Trophoblast cell (in vitro differentiated cells and primary cell): ENCODE measurements at regions not wholly inside any gene's neighbourhood (a gene's known extent, or its start where the extent isn't known, plus 50 kb on each side); places are given as distances from the start of the nearest gene placed in this dataset.

Source experiments
- DNase-seq, 2 donors: peaks; one replicate each; pipeline ENCODE4 v3.0.0-alpha.2; 2016
- H2AFZ ChIP-seq: 2 replicates; pipeline ENCODE4 v1.6.1; 2013; ENCODE audit warnings: low read length, moderate library complexity, mild to moderate bottlenecking; ENCODE audit not compliant: insufficient read depth, poor library complexity
- H2AK5ac ChIP-seq: 2 replicates; pipeline ENCODE4 v1.6.1; 2013; ENCODE audit warnings: mild to moderate bottlenecking, low read length
- H2BK120ac ChIP-seq: 2 replicates; pipeline ENCODE4 v1.6.1; 2013; ENCODE audit warnings: low read length, mild to moderate bottlenecking, moderate library complexity; ENCODE audit not compliant: insufficient read depth, poor library complexity
- H2BK12ac ChIP-seq: 2 replicates; pipeline ENCODE4 v1.6.1; 2013; ENCODE audit warnings: mild to moderate bottlenecking, low read length, moderate library complexity
- H2BK5ac ChIP-seq: 2 replicates; pipeline ENCODE4 v1.6.1; 2013; ENCODE audit warnings: low read length, low read depth, moderate library complexity, mild to moderate bottlenecking; ENCODE audit not compliant: poor library complexity
- H3K14ac ChIP-seq: 2 replicates; pipeline ENCODE4 v1.6.1; 2013; ENCODE audit warnings: mild to moderate bottlenecking, low read length
- H3K18ac ChIP-seq: 2 replicates; pipeline ENCODE4 v1.6.1; 2013; ENCODE audit warnings: mild to moderate bottlenecking, low read length
- H3K23ac ChIP-seq: 2 replicates; pipeline ENCODE4 v1.6.1; 2013; ENCODE audit warnings: low read length
- H3K27ac ChIP-seq: 2 replicates; pipeline ENCODE4 v1.5.1; 2013; ENCODE audit warnings: low read depth, mild to moderate bottlenecking, inconsistent platforms, low read length, moderate library complexity
- H3K27me3 ChIP-seq: 2 replicates; pipeline ENCODE4 v1.6.1; 2013; ENCODE audit warnings: inconsistent platforms, mild to moderate bottlenecking, low read length, moderate library complexity; ENCODE audit not compliant: insufficient read depth
- H3K36me3 ChIP-seq, 2 experiments: 1 replicate in 1 of 2; 2 replicates in 1 of 2; pipeline ENCODE4 v1.6.1; 2013; ENCODE audit warnings: low read length in 2 of 2, mild to moderate bottlenecking in 2 of 2, moderate library complexity in 1 of 2; ENCODE audit not compliant: insufficient read depth in 2 of 2, control insufficient read depth in 1 of 2
- H3K4ac ChIP-seq: 2 replicates; pipeline ENCODE4 v1.6.1; 2013; ENCODE audit warnings: low read depth, mild to moderate bottlenecking, low read length, moderate library complexity
- H3K4me1 ChIP-seq, 2 experiments: 1 replicate in 1 of 2; 2 replicates in 1 of 2; pipeline ENCODE4 v1.6.1; 2013; ENCODE audit warnings: low read length in 2 of 2, mild to moderate bottlenecking in 2 of 2, moderate library complexity in 1 of 2; ENCODE audit not compliant: insufficient read depth in 2 of 2, control insufficient read depth in 1 of 2
- H3K4me2 ChIP-seq: 2 replicates; pipeline ENCODE4 v1.6.1; 2013; ENCODE audit warnings: inconsistent platforms, mild to moderate bottlenecking, low read length, moderate library complexity
- H3K4me3 ChIP-seq: 2 replicates; pipeline ENCODE4 v1.5.1; 2013; ENCODE audit warnings: mild to moderate bottlenecking, low read depth, low read length, inconsistent platforms
- H3K79me1 ChIP-seq: one replicate; pipeline ENCODE4 v1.6.1; 2013; ENCODE audit warnings: low read length
- H3K79me2 ChIP-seq: 2 replicates; pipeline ENCODE4 v1.6.1; 2013; ENCODE audit warnings: low read length, mild to moderate bottlenecking; ENCODE audit not compliant: control insufficient read depth, insufficient read depth, poor library complexity
- H3K9ac ChIP-seq: 2 replicates; pipeline ENCODE4 v1.6.1; 2013; ENCODE audit warnings: mild to moderate bottlenecking, low read length
- H3K9me3 ChIP-seq: 2 replicates; pipeline ENCODE4 v1.6.1; 2013; ENCODE audit warnings: low read depth, mild to moderate bottlenecking, control low read depth, inconsistent platforms, low read length; ENCODE audit not compliant: insufficient read depth
- H4K12ac ChIP-seq: 2 replicates; pipeline ENCODE4 v1.6.1; 2013; ENCODE audit warnings: low read depth, mild to moderate bottlenecking, low read length, moderate library complexity
- H4K8ac ChIP-seq: 2 replicates; pipeline ENCODE4 v1.6.1; 2013; ENCODE audit warnings: low read depth, mild to moderate bottlenecking, low read length, moderate library complexity
- H4K91ac ChIP-seq: one replicate; pipeline ENCODE4 v1.6.1; 2013; ENCODE audit warnings: low read depth, mild to moderate bottlenecking, low read length, moderate library complexity
- WGBS: extraction: QIAGEN DNeasy Blood & Tissue Kit; methylation state at CpG from one replicate; pipeline ENCODE4 v1.1.7; 2013; ENCODE audit warnings: missing lambda C conversion rate; ENCODE audit not compliant: insufficient read length, insufficient coverage; ENCODE audit errors: extremely low coverage; 5-methylcytosine and 5-hydroxymethylcytosine counted together

GRCh38 chr14:89037065-89037464 is 212.6 kb downstream of the TTC8 start:
- no peak for DNase-seq
- no CpG with 5 or more reads among the region's 3 CpGs for WGBS
- Histone ChIP-seq H3K4ac (no peak overlapping the region), H3K14ac (no peak overlapping the region), H2AFZ (no peak overlapping the region), H3K79me2 (no peaks in the 10 kb centered on the region), H3K27ac (no peak overlapping the region), H3K4me1 (peaks cover 6 to 9% of the 10 kb centered on the region in 2 experiments), H3K4me3 (no peak overlapping the region), H4K8ac (no peak overlapping the region), H2BK120ac (no peak overlapping the region), H3K4me2 (no peak overlapping the region), H2BK5ac (no peak overlapping the region), H4K12ac (no peak overlapping the region), H3K9me3 (no peaks in the 10 kb centered on the region), H4K91ac (no peak overlapping the region), H3K27me3 (no peaks in the 10 kb centered on the region), H2AK5ac (no peak overlapping the region), H2BK12ac (no peak overlapping the region), H3K36me3 (no peaks in the 10 kb centered on the region), H3K79me1 (peaks cover 8% of the 10 kb centered on the region), H3K23ac (no peak overlapping the region), H3K18ac (no peak overlapping the region), H3K9ac (no peak overlapping the region)

- Histone ChIP-seq H2BK120ac (no peak overlapping the region), H3K79me2 (no peaks in the 10 kb centered on the region), H3K4ac (no peak overlapping the region), H3K4me2 (no peak overlapping the region), H3K27ac (peak overlapping the region; percentile 84), H3K4me3 (no peak overlapping the region), H3K18ac (no peak overlapping the region), H2BK12ac (no peak overlapping the region), H4K91ac (no peak overlapping the region), H3K23ac (no peak overlapping the region), H4K12ac (no peak overlapping the region), H3K4me1 (peaks cover 6 to 9% of the 10 kb centered on the region in 2 experiments), H3K27me3 (no peaks in the 10 kb centered on the region), H2AFZ (no peak overlapping the region), H2BK5ac (no peak overlapping the region), H3K79me1 (peaks cover 8% of the 10 kb centered on the region), H3K14ac (no peak overlapping the region), H3K36me3 (no peaks in the 10 kb centered on the region), H3K9me3 (no peaks in the 10 kb centered on the region), H2AK5ac (no peak overlapping the region), H3K9ac (no peak overlapping the region), H4K8ac (no peak overlapping the region)
- WGBS, result no CpG with 5 or more reads among the region's 6 CpGs
- peak in 1 of 2 donors; percentile 16 for DNase-seq
Observed at GRCh38 chr14:89040080-89040459, 215.6 kb downstream of the TTC8 start.

- no CpG with 5 or more reads among the region's 31 CpGs for WGBS
Observed at GRCh38 chr14:89040460-89041256, 216.2 kb downstream of the TTC8 start.

DNA sequence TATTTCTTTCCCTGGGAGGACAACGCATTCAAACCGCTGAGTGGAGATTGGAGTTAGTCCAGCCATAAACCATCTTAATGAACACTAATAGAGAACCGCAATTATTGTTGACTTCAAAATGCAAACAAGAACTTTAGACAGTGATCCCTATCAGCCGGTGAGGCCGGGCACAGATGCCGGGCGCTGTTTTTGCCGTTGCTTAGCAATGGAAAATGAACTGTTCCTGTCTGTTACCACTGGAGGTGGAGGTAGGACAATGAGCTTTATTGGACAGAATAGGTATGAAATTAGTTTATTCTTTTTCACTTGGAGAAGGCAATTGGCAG is 216.8 kb downstream of the TTC8 start:
- no peak overlapping the region for H2AFZ ChIP-seq
- no peaks in the 10 kb centered on the region for H3K79me2 ChIP-seq
- H3K9ac ChIP-seq, result no peak overlapping the region
- peak overlapping the region; percentile 63 for H4K8ac ChIP-seq
- peak overlapping the region; percentile 96 for H4K91ac ChIP-seq
- no peak overlapping the region for H3K18ac ChIP-seq
- H3K14ac ChIP-seq, result no peak overlapping the region
- peak; percentile 30 to 66 for DNase-seq
- H4K12ac ChIP-seq, result no peak overlapping the region
- peak overlapping the region; percentile 86 for H2BK5ac ChIP-seq
- peak overlapping the region; percentile 84 for H3K27ac ChIP-seq
- peaks cover 6 to 9% of the 10 kb centered on the region in 2 experiments for H3K4me1 ChIP-seq
- H2AK5ac ChIP-seq, result no peak overlapping the region
- H3K4me2 ChIP-seq, result peak overlapping the region; percentile 84
- H2BK120ac ChIP-seq, result no peak overlapping the region
- no peaks in the 10 kb centered on the region for H3K9me3 ChIP-seq
- no peak overlapping the region for H3K23ac ChIP-seq
- H3K79me1 ChIP-seq, result peaks cover 8% of the 10 kb centered on the region
- H3K36me3 ChIP-seq, result no peaks in the 10 kb centered on the region
- H3K27me3 ChIP-seq, result no peaks in the 10 kb centered on the region
- no peak overlapping the region for H3K4me3 ChIP-seq
- WGBS, result no CpG with 5 or more reads among the region's 8 CpGs
- H2BK12ac ChIP-seq, result peak overlapping the region; percentile 91
- H3K4ac ChIP-seq, result peak overlapping the region; percentile 65

More at GRCh38 chr14:89040460-89041256, 216.2 kb downstream of the TTC8 start:
- H2BK12ac ChIP-seq, result peak overlapping the region; percentile 91
- peak overlapping the region; percentile 84 for H3K27ac ChIP-seq
- peak overlapping the region; percentile 42 for H3K4me3 ChIP-seq
- peak overlapping the region; percentile 65 for H3K4ac ChIP-seq
- H3K14ac ChIP-seq, result peak overlapping the region; percentile 87
- peak overlapping the region; percentile 84 for H3K4me2 ChIP-seq
- peaks cover 8% of the 10 kb centered on the region for H3K79me1 ChIP-seq
- H4K91ac ChIP-seq, result peak overlapping the region; percentile 96
- H3K79me2 ChIP-seq, result no peaks in the 10 kb centered on the region
- peak; percentile 83 to 88 for DNase-seq
- H4K12ac ChIP-seq, result peak overlapping the region; percentile 47
- no peaks in the 10 kb centered on the region for H3K9me3 ChIP-seq
- peak overlapping the region; percentile 86 for H2BK5ac ChIP-seq
- H2BK120ac ChIP-seq, result peak overlapping the region; percentile 97
- H3K36me3 ChIP-seq, result no peaks in the 10 kb centered on the region
- no peaks in the 10 kb centered on the region for H3K27me3 ChIP-seq
- H3K23ac ChIP-seq, result no peak overlapping the region
- H2AFZ ChIP-seq, result peak overlapping the region; percentile 42
- H3K4me1 ChIP-seq, result peaks cover 6 to 9% of the 10 kb centered on the region in 2 experiments
- H3K18ac ChIP-seq, result peak overlapping the region; percentile 87
- H4K8ac ChIP-seq, result peak overlapping the region; percentile 63
- H2AK5ac ChIP-seq, result peak overlapping the region; percentile 28
- H3K9ac ChIP-seq, result no peak overlapping the region
